C4-2B (cell line): ENCODE measurements at regions not wholly inside any gene's neighbourhood (a gene's known extent, or its start where the extent isn't known, plus 50 kb on each side); places are given as distances from the start of the nearest gene placed in this dataset.

Source experiments
- ZFX ChIP-seq: fragments of 450-650 bp; IDR thresholded peaks from 2 replicates; pipeline ENCODE4 v1.6.1; 2017
- TF ChIP-seq, protein P1 (sequence below): fragments of 450-650 bp; conservative IDR thresholded peaks from 2 replicates; pipeline ENCODE4 v1.5.1; 2017; ENCODE audit warnings: mild to moderate bottlenecking

DNA sequence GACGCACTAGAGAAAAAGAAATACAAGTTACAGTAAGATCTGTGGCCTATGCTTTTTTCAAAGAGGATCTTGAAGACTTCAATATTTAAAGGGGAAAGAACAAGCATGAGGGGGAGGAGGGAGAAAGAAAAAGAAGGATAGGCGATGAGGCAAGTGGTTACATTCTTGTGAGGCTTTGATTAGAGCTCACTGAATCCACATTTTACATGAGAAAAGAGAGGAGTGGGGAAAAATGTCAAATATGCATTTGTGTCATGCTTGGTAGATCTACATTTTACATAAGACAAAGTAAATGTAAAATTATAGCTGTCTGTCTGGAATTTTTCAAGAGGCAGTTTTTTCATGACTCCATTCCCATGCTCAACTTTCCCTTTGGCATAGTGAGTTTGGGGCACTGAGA lies 965.9 kb downstream of the FSTL5 start:
- TF ChIP-seq, protein P1, sequence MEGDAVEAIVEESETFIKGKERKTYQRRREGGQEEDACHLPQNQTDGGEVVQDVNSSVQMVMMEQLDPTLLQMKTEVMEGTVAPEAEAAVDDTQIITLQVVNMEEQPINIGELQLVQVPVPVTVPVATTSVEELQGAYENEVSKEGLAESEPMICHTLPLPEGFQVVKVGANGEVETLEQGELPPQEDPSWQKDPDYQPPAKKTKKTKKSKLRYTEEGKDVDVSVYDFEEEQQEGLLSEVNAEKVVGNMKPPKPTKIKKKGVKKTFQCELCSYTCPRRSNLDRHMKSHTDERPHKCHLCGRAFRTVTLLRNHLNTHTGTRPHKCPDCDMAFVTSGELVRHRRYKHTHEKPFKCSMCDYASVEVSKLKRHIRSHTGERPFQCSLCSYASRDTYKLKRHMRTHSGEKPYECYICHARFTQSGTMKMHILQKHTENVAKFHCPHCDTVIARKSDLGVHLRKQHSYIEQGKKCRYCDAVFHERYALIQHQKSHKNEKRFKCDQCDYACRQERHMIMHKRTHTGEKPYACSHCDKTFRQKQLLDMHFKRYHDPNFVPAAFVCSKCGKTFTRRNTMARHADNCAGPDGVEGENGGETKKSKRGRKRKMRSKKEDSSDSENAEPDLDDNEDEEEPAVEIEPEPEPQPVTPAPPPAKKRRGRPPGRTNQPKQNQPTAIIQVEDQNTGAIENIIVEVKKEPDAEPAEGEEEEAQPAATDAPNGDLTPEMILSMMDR, result no peak
- TF ChIP-seq ZFX, result no peak
